Endothelial cell of umbilical vein (primary cell): ENCODE measurements at regions not wholly inside any gene's neighbourhood (a gene's known extent, or its start where the extent isn't known, plus 50 kb on each side); places are given as distances from the start of the nearest gene placed in this dataset.

Source experiments
- CTCF ChIP-seq, 2 donors: IDR thresholded peaks; 1 replicate in 1 of 2; 2 replicates in 1 of 2; pipeline ENCODE4 v1.5.1; 2011; ENCODE audit warnings: low read length in 2 of 2, mild to moderate bottlenecking in 2 of 2, moderate library complexity in 2 of 2, control low read depth in 1 of 2, inconsistent platforms in 1 of 2, low read depth in 1 of 2; ENCODE audit not compliant: insufficient read depth in 1 of 2; ENCODE audit errors: extremely low read depth in 1 of 2
- FOS ChIP-seq: IDR thresholded peaks from 2 replicates; pipeline ENCODE4 v1.6.1; 2011; ENCODE audit warnings: mild to moderate bottlenecking, low read length, moderate library complexity, borderline replicate concordance; ENCODE audit not compliant: insufficient read depth
- MAX ChIP-seq: IDR thresholded peaks from 2 replicates; pipeline ENCODE4 v1.6.1; 2011; ENCODE audit not compliant: insufficient read depth, insufficient read length
- POLR2A ChIP-seq: IDR thresholded peaks from 2 replicates; pipeline ENCODE4 v1.6.1; 2012; ENCODE audit warnings: low read depth, mild to moderate bottlenecking, control low read depth, low read length

- no peak for TF ChIP-seq FOS
- TF ChIP-seq CTCF (IDR thresholded peaks at IDR 0.05; ENCODE audit: extremely low read depth in 1 of 2, insufficient read depth in 1 of 2, low read depth in 1 of 2, low read length in 2 of 2) = no peak
- TF ChIP-seq POLR2A = no peak
- no peak for TF ChIP-seq MAX
These were observed 168.9 kb upstream of the PUM3 start for GRCh38 chr9:3012842-3013241.
